ENCODE measurements at regions not wholly inside any gene's neighbourhood (a gene's known extent, or its start where the extent isn't known, plus 50 kb on each side); places are given as distances from the start of the nearest gene placed in this dataset.

GRCh38 chr3:116833202-116833601 is 123.6 kb downstream of the TUSC7 start:
- H3K4me1 Mint-ChIP-seq = no peaks in the 10 kb centered on the region
- H3K4me3 Mint-ChIP-seq = no peak overlapping the region
- no peaks in the 10 kb centered on the region for H3K27me3 Mint-ChIP-seq
- ATAC-seq (ENCODE audit: low read depth) = no peak
- DNase-seq = no peak
- POLR2A ChIA-PET = no interaction called here
- H3K27ac Mint-ChIP-seq = no peak overlapping the region
- H3K36me3 Mint-ChIP-seq = no peaks in the 10 kb centered on the region
- H3K9me3 Mint-ChIP-seq = no peaks in the 10 kb centered on the region

DNA sequence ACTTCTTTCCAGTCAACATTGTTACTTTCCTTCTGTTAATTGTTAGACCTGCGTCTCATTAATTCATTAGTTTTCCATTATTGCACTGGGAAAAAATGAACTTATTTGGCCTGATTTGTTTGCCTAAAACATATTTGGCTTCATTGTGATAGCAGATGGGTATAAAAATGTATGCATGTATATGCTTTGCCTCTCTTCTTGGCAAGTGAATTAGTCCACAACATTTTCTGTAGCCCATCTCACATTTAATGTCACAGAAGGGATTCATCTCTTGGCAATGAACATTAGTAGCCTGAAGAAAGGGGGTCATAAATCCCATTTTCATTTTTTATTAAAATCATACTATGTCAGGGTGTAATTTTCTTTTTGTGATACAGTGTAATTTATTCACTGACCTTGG is 125.2 kb downstream of the TUSC7 start:
- POLR2A ChIA-PET = no interaction called here
- Mint-ChIP-seq H3K9me3 (no peaks in the 10 kb centered on the region), H3K27ac (no peak overlapping the region), H3K36me3 (no peaks in the 10 kb centered on the region), H3K4me1 (no peaks in the 10 kb centered on the region), H3K4me3 (no peak overlapping the region), H3K27me3 (no peaks in the 10 kb centered on the region)
- DNase-seq (no peak), ATAC-seq (ENCODE audit: low read depth) (no peak)

DNA sequence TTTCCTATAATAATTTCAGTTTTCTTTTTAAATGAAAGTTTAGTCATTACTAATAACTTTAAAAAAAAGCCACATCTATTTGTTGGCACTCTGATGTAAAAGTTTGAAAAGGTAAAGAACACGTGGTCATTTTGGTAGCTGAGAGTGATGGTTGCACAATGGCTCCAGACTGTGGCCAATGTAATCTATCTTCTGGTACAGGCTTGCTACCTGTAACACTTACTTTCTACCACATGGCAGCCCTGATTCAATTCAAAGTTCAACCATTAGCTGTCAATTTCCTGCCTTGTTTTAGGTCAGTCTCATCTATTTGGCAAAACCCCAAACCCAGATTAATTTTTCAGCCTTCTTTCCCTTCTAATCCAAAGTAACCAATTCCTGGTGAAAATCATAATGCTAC is 126.1 kb downstream of the TUSC7 start:
- H3K27me3 Mint-ChIP-seq = no peaks in the 10 kb centered on the region
- no peak overlapping the region for H3K27ac Mint-ChIP-seq
- no peaks in the 10 kb centered on the region for H3K36me3 Mint-ChIP-seq
- POLR2A ChIA-PET = no interaction called here
- no peaks in the 10 kb centered on the region for H3K9me3 Mint-ChIP-seq
- no peaks in the 10 kb centered on the region for H3K4me1 Mint-ChIP-seq
- ATAC-seq (ENCODE audit: low read depth) = no peak
- no peak for DNase-seq
- H3K4me3 Mint-ChIP-seq = no peak overlapping the region

- Mint-ChIP-seq H3K27me3 (no peaks in the 10 kb centered on the region), H3K4me3 (no peak overlapping the region), H3K9me3 (no peaks in the 10 kb centered on the region), H3K27ac (no peak overlapping the region), H3K36me3 (no peaks in the 10 kb centered on the region), H3K4me1 (no peaks in the 10 kb centered on the region)
- no peak for DNase-seq
- POLR2A ChIA-PET = no interaction called here
- ATAC-seq (ENCODE audit: low read depth) = no peak
These were observed 126.7 kb downstream of the TUSC7 start for GRCh38 chr3:116836286-116836685.

DNA sequence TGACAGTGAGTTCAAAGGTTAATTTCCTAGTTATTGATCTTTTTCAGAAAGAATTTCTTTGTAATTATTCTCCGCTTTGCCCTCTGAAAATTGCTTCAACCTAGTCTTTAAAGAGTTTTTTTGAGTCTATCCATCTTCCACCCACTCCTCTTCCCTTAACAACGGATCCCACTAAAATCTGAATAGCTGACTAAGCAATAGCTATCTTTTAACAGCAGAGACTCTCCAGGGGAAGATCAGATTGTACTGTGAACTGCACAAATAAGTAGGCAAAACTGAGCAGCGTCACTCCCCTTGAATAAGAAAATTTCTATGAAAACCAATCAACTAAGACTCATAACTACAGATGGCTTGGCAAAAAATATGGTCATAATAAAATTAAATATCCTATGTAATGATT is 127.9 kb downstream of the TUSC7 start:
- H3K27ac Mint-ChIP-seq = no peak overlapping the region
- no peaks in the 10 kb centered on the region for H3K27me3 Mint-ChIP-seq
- H3K4me1 Mint-ChIP-seq = no peaks in the 10 kb centered on the region
- no peaks in the 10 kb centered on the region for H3K36me3 Mint-ChIP-seq
- DNase-seq (no peak), ATAC-seq (ENCODE audit: low read depth) (no peak)
- no peaks in the 10 kb centered on the region for H3K9me3 Mint-ChIP-seq
- POLR2A ChIA-PET = no interaction called here
- H3K4me3 Mint-ChIP-seq = no peak overlapping the region

GRCh38 chr3:116841003-116841735 is 131.6 kb downstream of the TUSC7 start:
- DNase-seq (no peak), ATAC-seq (ENCODE audit: low read depth) (no peak)
- Mint-ChIP-seq H3K36me3 (no peaks in the 10 kb centered on the region), H3K4me3 (no peak overlapping the region), H3K27ac (no peak overlapping the region), H3K27me3 (no peaks in the 10 kb centered on the region), H3K4me1 (no peaks in the 10 kb centered on the region), H3K9me3 (no peaks in the 10 kb centered on the region)
- POLR2A ChIA-PET = no interaction called here

DNA sequence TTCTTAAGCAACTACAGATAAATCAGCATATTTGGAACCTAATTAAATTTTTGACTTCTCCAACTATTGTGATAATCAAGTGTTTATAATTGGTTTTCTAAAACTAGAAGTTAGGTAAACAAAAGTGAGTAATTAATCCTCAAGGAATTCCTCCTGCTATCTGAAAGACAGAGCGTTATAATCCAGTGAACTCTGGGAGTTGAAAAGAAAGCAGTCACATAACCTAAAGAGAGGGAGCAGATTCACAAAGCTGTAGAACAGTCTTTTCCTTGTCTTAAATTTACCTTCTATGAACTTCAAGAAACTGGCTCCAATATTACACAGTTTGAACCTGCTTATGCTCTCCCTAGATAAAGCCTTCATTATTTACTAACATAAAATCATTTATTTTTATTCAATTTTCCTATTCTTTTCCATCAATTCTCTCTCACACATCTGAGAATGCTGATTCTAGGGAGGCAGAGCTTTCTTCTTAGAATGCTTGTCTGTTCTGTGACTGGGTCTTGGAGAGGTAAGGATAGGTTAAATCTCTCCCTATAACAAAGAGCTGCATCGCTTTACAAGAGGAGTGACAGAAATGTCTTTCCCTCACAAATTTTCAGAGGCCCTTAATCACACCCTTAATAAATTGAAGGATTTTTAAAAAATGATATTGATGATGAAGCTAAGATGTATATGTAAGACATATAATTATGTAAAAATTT is 132.8 kb downstream of the TUSC7 start:
- H3K9me3 Mint-ChIP-seq = no peaks in the 10 kb centered on the region

DNA sequence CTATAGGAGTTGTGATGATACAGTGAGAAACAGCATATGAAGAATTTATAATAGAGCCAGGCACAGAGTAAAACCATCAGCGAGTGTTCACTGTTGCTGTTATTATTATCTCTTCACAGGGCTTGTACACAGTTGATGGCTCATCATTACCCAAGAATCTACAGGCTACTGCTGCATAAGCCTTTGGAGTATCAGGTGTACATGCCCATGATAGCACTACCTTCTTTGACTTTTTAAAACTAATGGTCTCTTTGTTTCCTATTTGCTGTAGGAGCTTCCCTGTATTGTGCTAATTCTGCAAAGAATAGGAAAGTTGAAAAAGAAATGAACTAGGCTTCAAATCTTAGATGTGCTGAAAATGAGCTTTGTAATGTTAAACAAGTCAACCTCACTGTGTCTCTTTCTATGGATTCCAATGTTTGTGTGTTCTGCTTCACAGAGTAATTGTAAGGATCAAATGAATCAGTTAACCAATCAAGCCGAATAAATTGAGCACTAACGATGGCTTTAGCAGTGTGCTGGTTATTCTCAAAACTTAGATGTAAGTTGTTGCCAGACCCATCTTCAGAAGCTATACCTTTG is 138.8 kb downstream of the TUSC7 start:
- H3K27me3 Mint-ChIP-seq = no peaks in the 10 kb centered on the region
- no peak for ATAC-seq (ENCODE audit: low read depth)
- H3K9me3 Mint-ChIP-seq = no peaks in the 10 kb centered on the region
- DNase-seq = no peak
- no peaks in the 10 kb centered on the region for H3K36me3 Mint-ChIP-seq
- H3K4me1 Mint-ChIP-seq = no peaks in the 10 kb centered on the region
- no peak overlapping the region for H3K27ac Mint-ChIP-seq
- H3K4me3 Mint-ChIP-seq = no peak overlapping the region
- POLR2A ChIA-PET = no interaction called here

More for the DNA sequence above, 132.8 kb downstream of the TUSC7 start:
- Mint-ChIP-seq H3K27me3 (no peaks in the 10 kb centered on the region), H3K36me3 (no peaks in the 10 kb centered on the region), H3K4me1 (no peaks in the 10 kb centered on the region), H3K4me3 (no peak overlapping the region), H3K27ac (no peak overlapping the region)
- DNase-seq (no peak), ATAC-seq (ENCODE audit: low read depth) (no peak)
- POLR2A ChIA-PET = no interaction called here

- H3K27ac Mint-ChIP-seq = no peak overlapping the region
- DNase-seq (no peak), ATAC-seq (ENCODE audit: low read depth) (no peak)
- H3K36me3 Mint-ChIP-seq = no peaks in the 10 kb centered on the region
- H3K4me1 Mint-ChIP-seq = no peaks in the 10 kb centered on the region
- POLR2A ChIA-PET = no interaction called here
- H3K9me3 Mint-ChIP-seq = no peaks in the 10 kb centered on the region
- no peak overlapping the region for H3K4me3 Mint-ChIP-seq
- no peaks in the 10 kb centered on the region for H3K27me3 Mint-ChIP-seq
These were observed 139.7 kb downstream of the TUSC7 start for GRCh38 chr3:116849261-116849688.

GRCh38 chr3:116852803-116853202 is 143.2 kb downstream of the TUSC7 start:
- Mint-ChIP-seq H3K27me3 (no peaks in the 10 kb centered on the region), H3K9me3 (no peaks in the 10 kb centered on the region), H3K36me3 (no peaks in the 10 kb centered on the region), H3K27ac (no peak overlapping the region), H3K4me3 (no peak overlapping the region), H3K4me1 (no peaks in the 10 kb centered on the region)
- DNase-seq (no peak), ATAC-seq (ENCODE audit: low read depth) (no peak)
- POLR2A ChIA-PET = no interaction called here

GRCh38 chr3:116863270-116863770 is 153.7 kb downstream of the TUSC7 start:
- H3K9me3 Mint-ChIP-seq = no peaks in the 10 kb centered on the region
- H3K27me3 Mint-ChIP-seq = no peaks in the 10 kb centered on the region
- H3K27ac Mint-ChIP-seq = no peak overlapping the region
- DNase-seq = no peak
- H3K4me3 Mint-ChIP-seq = no peak overlapping the region
- POLR2A ChIA-PET = no interaction called here
- no peaks in the 10 kb centered on the region for H3K36me3 Mint-ChIP-seq
- H3K4me1 Mint-ChIP-seq = no peaks in the 10 kb centered on the region
- no peak for ATAC-seq (ENCODE audit: low read depth)

- Mint-ChIP-seq H3K27me3 (no peaks in the 10 kb centered on the region), H3K27ac (no peak overlapping the region), H3K9me3 (no peaks in the 10 kb centered on the region), H3K4me3 (no peak overlapping the region), H3K36me3 (no peaks in the 10 kb centered on the region), H3K4me1 (no peaks in the 10 kb centered on the region)
- POLR2A ChIA-PET = no interaction called here
- no peak for ATAC-seq (ENCODE audit: low read depth)
- no peak for DNase-seq
These were observed 154.4 kb downstream of the TUSC7 start for GRCh38 chr3:116863822-116864589.

DNA sequence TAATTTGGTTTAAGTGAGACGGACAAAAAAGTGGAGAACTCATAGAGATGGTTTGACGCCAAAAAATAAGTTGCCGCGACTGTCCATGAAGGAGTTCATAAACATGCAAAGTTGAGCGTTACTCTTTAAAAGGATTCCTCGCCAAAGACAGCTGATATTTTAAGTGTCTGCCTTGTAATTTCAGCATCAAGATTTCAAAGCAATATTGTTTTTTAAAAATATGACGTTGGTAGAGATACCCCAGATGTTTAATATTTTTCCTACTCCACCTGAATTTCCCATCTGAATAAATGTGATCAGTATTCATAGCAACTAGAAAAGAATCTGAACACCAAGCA is 155.0 kb downstream of the TUSC7 start:
- H3K27ac Mint-ChIP-seq = no peak overlapping the region
- H3K4me1 Mint-ChIP-seq = no peaks in the 10 kb centered on the region
- no peak overlapping the region for H3K4me3 Mint-ChIP-seq
- DNase-seq (no peak), ATAC-seq (ENCODE audit: low read depth) (no peak)
- no peaks in the 10 kb centered on the region for H3K9me3 Mint-ChIP-seq
- POLR2A ChIA-PET = no interaction called here
- no peaks in the 10 kb centered on the region for H3K36me3 Mint-ChIP-seq
- no peaks in the 10 kb centered on the region for H3K27me3 Mint-ChIP-seq
